ENCODE measurements at regions not wholly inside any gene's neighbourhood (a gene's known extent, or its start where the extent isn't known, plus 50 kb on each side); places are given as distances from the start of the nearest gene placed in this dataset.
A peak's percentile ranks its signal among the peaks of the same experiment; 100 is the strongest.
"Not testable (repeated sequence)": the region's sequence is repeated elsewhere in the genome, so short reads cannot be mapped to it uniquely, and the experiment has no call there.

- DNase-seq (ENCODE audit: low spot score): no peak
These were observed 78.9 kb upstream of the FLT1 start for GRCh38 chr13:28573595-28574373.

GRCh38 chr13:28572871-28573270 lies 77.9 kb upstream of the FLT1 start:
- DNase-seq (ENCODE audit: low spot score): no peak

- not testable (repeated sequence) for DNase-seq (ENCODE audit: low spot score)
These were observed 75.4 kb upstream of the FLT1 start for GRCh38 chr13:28570356-28570755.

- no peak for DNase-seq (ENCODE audit: low spot score)
These were observed 75.0 kb upstream of the FLT1 start for GRCh38 chr13:28569886-28570285.

GRCh38 chr13:28568286-28568685 lies 73.4 kb upstream of the FLT1 start:
- DNase-seq (ENCODE audit: low spot score): no peak

GRCh38 chr13:28566891-28567290 lies 72.0 kb upstream of the FLT1 start:
- DNase-seq (ENCODE audit: low spot score): no peak

GRCh38 chr13:28566283-28566682 lies 71.4 kb upstream of the FLT1 start:
- DNase-seq (ENCODE audit: low spot score): no peak

- no peak for DNase-seq (ENCODE audit: low spot score)
These were observed 69.1 kb upstream of the FLT1 start for GRCh38 chr13:28564030-28564429.

GRCh38 chr13:28563609-28564008 lies 68.7 kb upstream of the FLT1 start:
- DNase-seq (ENCODE audit: low spot score): no peak

- no peak for DNase-seq (ENCODE audit: low spot score)
These were observed 65.7 kb upstream of the FLT1 start for GRCh38 chr13:28560612-28561011.

- DNase-seq (ENCODE audit: low spot score): no peak
These were observed 64.8 kb upstream of the FLT1 start for GRCh38 chr13:28559636-28560259.

- peak; percentile 9 for DNase-seq (ENCODE audit: low spot score)
These were observed 63.6 kb upstream of the FLT1 start for GRCh38 chr13:28558567-28558966.

GRCh38 chr13:28557725-28558520 lies 63.0 kb upstream of the FLT1 start:
- DNase-seq (ENCODE audit: low spot score): peak; percentile 64

GRCh38 chr13:28555096-28555495 lies 60.2 kb upstream of the FLT1 start:
- no peak for DNase-seq (ENCODE audit: low spot score)

- no peak for DNase-seq (ENCODE audit: low spot score)
These were observed 59.0 kb upstream of the FLT1 start for GRCh38 chr13:28553971-28554370.

GRCh38 chr13:28552288-28552687 lies 57.4 kb upstream of the FLT1 start:
- no peak for DNase-seq (ENCODE audit: low spot score)

GRCh38 chr13:28551498-28551895 lies 56.6 kb upstream of the FLT1 start:
- DNase-seq (ENCODE audit: low spot score): no peak

- DNase-seq (ENCODE audit: low spot score): no peak
These were observed 56.0 kb upstream of the FLT1 start for GRCh38 chr13:28550721-28551497.

- no peak for DNase-seq (ENCODE audit: low spot score)
These were observed 55.2 kb upstream of the FLT1 start for GRCh38 chr13:28550091-28550490.

- no peak for DNase-seq (ENCODE audit: low spot score)
These were observed 53.9 kb upstream of the FLT1 start for GRCh38 chr13:28548872-28549271.

- DNase-seq (ENCODE audit: low spot score): no peak
These were observed 53.5 kb upstream of the FLT1 start for GRCh38 chr13:28548468-28548867.

All from hepatic stellate cell (primary cell).